CD4-positive, alpha-beta memory T cell (primary cell): ENCODE measurements at regions not wholly inside any gene's neighbourhood (a gene's known extent, or its start where the extent isn't known, plus 50 kb on each side); places are given as distances from the start of the nearest gene placed in this dataset.
A peak's percentile ranks its signal among the peaks of the same experiment; 100 is the strongest.

Source experiments
- CTCF ChIA-PET: fragments of 350-600 bp; sonication (Branson Sonifier 250); formaldehyde crosslinking; loops from one replicate; lab custom pipeline; 2021; ENCODE audit warnings: inconsistent platforms; ENCODE audit not compliant: partially characterized antibody; lab: Charles Lee
- POLR2A ChIA-PET: fragments of 350-600 bp; sonication (Branson Sonifier 250); formaldehyde crosslinking; loops from one replicate; lab custom pipeline; 2021; ENCODE audit not compliant: partially characterized antibody; lab: Charles Lee
- DNase-seq, 5 donors: peaks; one replicate each; pipeline versions ENCODE4 v3.0.0 to v3.0.0-alpha.2; 2020 to 2022; ENCODE audit warnings: mixed read lengths in 1 of 5
- H3K27ac ChIP-seq: one replicate; pipeline ENCODE4 v1.7.0; 2013; ENCODE audit warnings: low read depth, low read length
- H3K27me3 ChIP-seq: 2 replicates; pipeline ENCODE4 v1.7.0; 2013; ENCODE audit warnings: mild to moderate bottlenecking, low read length, moderate library complexity; ENCODE audit not compliant: insufficient read depth
- H3K36me3 ChIP-seq: 2 replicates; pipeline ENCODE4 v1.7.0; 2013; ENCODE audit warnings: mild to moderate bottlenecking, low read length, moderate library complexity; ENCODE audit not compliant: insufficient read depth
- H3K4me1 ChIP-seq: 2 replicates; pipeline ENCODE4 v1.7.0; 2013; ENCODE audit warnings: mild to moderate bottlenecking, low read length, moderate library complexity; ENCODE audit not compliant: insufficient read depth
- H3K4me3 ChIP-seq, 2 donors: one replicate each; pipeline ENCODE4 v1.7.0; 2013; ENCODE audit warnings: low read length in 2 of 2, mild to moderate bottlenecking in 1 of 2
- H3K9me3 ChIP-seq, 2 donors: one replicate each; pipeline ENCODE4 v1.7.0; 2013; ENCODE audit warnings: low read length in 2 of 2, control low read depth in 1 of 2; ENCODE audit not compliant: control insufficient read depth in 1 of 2
- H3K27ac Mint-ChIP-seq, 7 donors: one replicate each; pipeline ENCODE4 v1.8.0; 2020 to 2021; ENCODE audit warnings: mixed read lengths in 7 of 7, mild to moderate bottlenecking in 6 of 7, inconsistent platforms in 3 of 7, moderate library complexity in 3 of 7
- H3K27me3 Mint-ChIP-seq, 2 donors: one replicate each; pipeline ENCODE4 v1.8.0; 2020 to 2021; ENCODE audit warnings: mixed read lengths in 2 of 2
- H3K36me3 Mint-ChIP-seq, 2 donors: one replicate each; pipeline ENCODE4 v1.8.0; 2020 to 2021; ENCODE audit warnings: mixed read lengths in 2 of 2, inconsistent platforms in 1 of 2, mild to moderate bottlenecking in 1 of 2
- H3K4me1 Mint-ChIP-seq, 4 donors: one replicate each; pipeline ENCODE4 v1.8.0; 2020 to 2021; ENCODE audit warnings: mixed read lengths in 4 of 4, mild to moderate bottlenecking in 1 of 4
- H3K4me3 Mint-ChIP-seq, 8 donors: one replicate each; pipeline ENCODE4 v1.8.0; 2020 to 2021; ENCODE audit warnings: mixed read lengths in 8 of 8, mild to moderate bottlenecking in 7 of 8, moderate library complexity in 6 of 8, inconsistent platforms in 3 of 8
- H3K9me3 Mint-ChIP-seq, 8 donors: one replicate each; pipeline ENCODE4 v1.8.0; 2020 to 2021; ENCODE audit warnings: mixed read lengths in 8 of 8, mild to moderate bottlenecking in 5 of 8, inconsistent platforms in 3 of 8, moderate library complexity in 1 of 8
- intact Hi-C: fragments of 100-400 bp; cut with micrococcal nuclease; formaldehyde crosslinking; loops from one replicate; pipeline ENCODE4 v1.15.1; 2023

DNA sequence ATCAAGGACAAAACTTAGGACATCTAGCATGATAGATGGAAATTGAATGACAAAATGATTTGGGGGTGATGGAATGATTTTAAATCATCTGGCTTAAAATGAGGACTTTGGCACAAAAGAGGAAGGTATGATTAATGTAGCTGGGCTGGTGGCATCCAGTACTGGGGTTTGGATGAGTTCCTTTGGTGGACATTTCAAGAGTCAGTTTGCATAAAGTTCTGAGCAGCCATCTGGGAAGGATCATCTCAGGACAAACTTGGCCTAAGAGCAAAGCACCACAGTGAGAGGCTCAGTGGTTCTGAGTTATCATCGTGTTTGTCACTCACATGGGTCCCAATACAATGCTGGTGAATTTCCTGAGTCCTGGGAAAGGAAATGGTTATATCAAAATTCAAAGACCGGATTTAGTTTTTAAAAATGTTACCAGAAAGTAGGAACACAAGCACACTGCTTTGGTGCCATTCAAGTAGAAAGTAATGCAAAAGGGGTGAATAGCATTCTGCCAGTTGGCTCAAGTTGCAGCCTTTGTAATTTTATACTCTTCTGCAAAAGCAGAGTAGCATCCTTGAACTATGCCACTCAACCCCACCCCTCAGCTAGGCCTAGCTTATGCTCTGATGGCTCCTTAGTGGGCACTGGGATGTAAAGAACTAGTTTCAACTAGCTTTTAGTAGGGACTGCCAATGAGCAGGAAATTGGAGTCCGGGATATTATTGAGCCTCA is 219.0 kb downstream of the COG6 start:
- peaks cover 0 to 2% (median 0%) of the 10 kb centered on the region in 8 donors for H3K9me3 Mint-ChIP-seq
- ChIA-PET POLR2A (no interaction called here), CTCF (no interaction called here)
- no peak overlapping the region for H3K4me3 ChIP-seq
- H3K36me3 ChIP-seq, result no peaks in the 10 kb centered on the region
- H3K4me1 Mint-ChIP-seq, result peaks cover 0 to 8% (median 4%) of the 10 kb centered on the region in 4 donors
- no peaks in the 10 kb centered on the region for H3K4me1 ChIP-seq
- H3K36me3 Mint-ChIP-seq, result no peaks in the 10 kb centered on the region
- H3K27ac ChIP-seq, result no peak overlapping the region
- no peak for DNase-seq
- peaks cover 1 to 4% of the 10 kb centered on the region in 2 donors for H3K27me3 Mint-ChIP-seq
- H3K9me3 ChIP-seq, result no peaks in the 10 kb centered on the region
- intact Hi-C loops, result no loop called here
- H3K27me3 ChIP-seq, result no peaks in the 10 kb centered on the region
- peak overlapping the region in 1 of 7 donors; percentile 2 for H3K27ac Mint-ChIP-seq
- H3K4me3 Mint-ChIP-seq, result no peak overlapping the region

DNA sequence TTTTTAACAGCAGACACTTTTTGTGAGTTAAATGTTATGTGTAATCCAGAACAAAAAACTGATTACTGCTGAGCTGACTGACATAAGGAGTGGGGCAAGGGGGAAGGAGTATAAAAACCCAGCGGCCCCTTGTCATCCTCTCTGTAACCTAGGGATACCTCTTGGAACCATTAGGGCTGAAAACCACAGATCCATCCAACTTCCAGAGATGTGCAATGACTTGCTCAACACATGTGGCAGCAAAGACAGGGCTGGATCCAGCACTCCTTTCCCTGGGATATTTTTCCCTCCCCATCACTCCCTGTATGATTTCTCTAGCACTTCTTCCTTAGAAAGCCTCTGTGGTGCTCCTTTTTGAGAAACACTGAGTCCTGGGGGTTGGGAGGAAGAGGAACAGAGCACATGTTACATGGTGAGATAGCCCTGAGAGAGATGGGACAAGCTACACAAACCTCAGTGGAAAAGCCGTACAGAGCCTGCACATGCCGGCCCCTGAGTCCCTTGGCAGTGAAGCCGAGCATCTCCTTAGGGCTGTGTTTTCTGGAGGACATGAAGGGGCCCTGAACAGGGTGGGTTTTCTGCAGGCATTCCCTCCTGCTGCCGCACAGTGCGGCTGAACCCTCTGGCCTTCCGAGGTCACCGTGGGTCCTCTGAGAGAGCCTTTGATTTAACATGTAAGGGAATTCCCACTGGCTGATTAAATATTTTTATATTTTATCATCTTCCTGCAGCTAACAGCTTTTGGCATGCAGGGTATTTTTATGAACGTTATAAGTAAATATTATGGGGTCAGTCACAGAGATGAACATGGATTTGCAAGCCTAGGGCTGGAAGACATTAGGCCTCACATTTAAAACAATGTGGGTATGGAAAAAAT is 219.9 kb downstream of the COG6 start:
- Mint-ChIP-seq H3K36me3 (no peaks in the 10 kb centered on the region), H3K4me3 (no peak overlapping the region), H3K9me3 (peaks cover 0 to 2% (median 0%) of the 10 kb centered on the region in 8 donors), H3K27me3 (peaks cover 1 to 4% of the 10 kb centered on the region in 2 donors), H3K27ac (no peak overlapping the region), H3K4me1 (peaks cover 0 to 8% (median 4%) of the 10 kb centered on the region in 4 donors)
- no peaks in the 10 kb centered on the region for H3K27me3 ChIP-seq
- H3K9me3 ChIP-seq, result no peaks in the 10 kb centered on the region
- DNase-seq, result no peak
- POLR2A ChIA-PET, result no interaction called here
- H3K4me1 ChIP-seq, result no peaks in the 10 kb centered on the region
- no peak overlapping the region for H3K27ac ChIP-seq
- intact Hi-C loops, result no loop called here
- H3K36me3 ChIP-seq, result no peaks in the 10 kb centered on the region
- H3K4me3 ChIP-seq, result no peak overlapping the region
- CTCF ChIA-PET, result no interaction called here

DNA sequence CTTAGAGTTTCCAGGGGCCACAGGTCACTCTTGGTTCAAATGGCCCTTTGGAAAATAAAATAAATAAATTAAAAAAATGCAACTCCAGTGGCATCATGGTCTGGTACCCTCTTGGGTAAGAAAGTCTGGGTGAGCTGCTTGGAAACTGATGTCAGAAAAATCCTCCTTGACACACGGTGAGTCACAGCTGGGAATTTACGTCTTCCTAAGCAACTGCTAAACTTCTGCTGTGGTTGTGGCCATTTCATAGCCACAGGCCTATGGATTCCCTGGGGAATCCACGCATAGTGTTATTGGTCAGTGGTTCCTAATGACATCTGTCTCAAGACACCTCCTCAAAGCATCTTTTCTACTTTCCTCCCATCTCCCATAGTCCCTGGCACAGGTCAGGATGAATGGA is 220.8 kb downstream of the COG6 start:
- peaks cover 1 to 4% of the 10 kb centered on the region in 2 donors for H3K27me3 Mint-ChIP-seq
- Histone ChIP-seq H3K9me3 (no peaks in the 10 kb centered on the region), H3K27me3 (no peaks in the 10 kb centered on the region), H3K4me1 (no peaks in the 10 kb centered on the region), H3K4me3 (no peak overlapping the region), H3K27ac (no peak overlapping the region), H3K36me3 (no peaks in the 10 kb centered on the region)
- H3K4me3 Mint-ChIP-seq, result no peak overlapping the region
- CTCF ChIA-PET, result no interaction called here
- no peak for DNase-seq
- POLR2A ChIA-PET, result no interaction called here
- peaks cover 0 to 8% (median 4%) of the 10 kb centered on the region in 4 donors for H3K4me1 Mint-ChIP-seq
- H3K27ac Mint-ChIP-seq, result no peak overlapping the region
- peaks cover 0 to 3% (median 2%) of the 10 kb centered on the region in 8 donors for H3K9me3 Mint-ChIP-seq
- intact Hi-C loops, result no loop called here
- H3K36me3 Mint-ChIP-seq, result no peaks in the 10 kb centered on the region

DNA sequence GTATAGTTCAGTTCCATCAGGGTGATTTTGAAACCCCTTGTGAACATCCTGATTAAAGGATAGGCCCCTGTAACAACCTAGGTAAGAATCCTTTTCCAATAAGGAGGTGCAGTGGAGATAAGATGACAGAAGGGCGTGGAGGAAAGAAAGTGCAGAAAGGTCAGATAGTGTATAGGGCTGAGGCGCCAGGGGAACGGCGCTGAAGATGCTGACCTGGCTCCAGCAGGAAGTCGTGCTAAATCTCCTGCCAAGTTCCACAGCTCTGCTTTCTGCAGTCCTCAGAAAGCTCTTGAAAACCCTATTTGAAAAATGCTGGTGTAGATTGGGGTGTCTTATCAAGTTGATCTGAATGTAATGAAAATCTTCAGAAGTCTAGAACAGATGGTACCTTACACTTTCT is 221.7 kb downstream of the COG6 start:
- intact Hi-C loops, result no loop called here
- DNase-seq, result no peak
- H3K27me3 ChIP-seq, result no peaks in the 10 kb centered on the region
- no peaks in the 10 kb centered on the region for H3K4me1 ChIP-seq
- H3K36me3 Mint-ChIP-seq, result peaks cover 0 to 3% of the 10 kb centered on the region in 2 donors
- peak overlapping the region in 1 of 8 donors; percentile 56 for H3K4me3 Mint-ChIP-seq
- H3K27ac ChIP-seq, result no peak overlapping the region
- no peak overlapping the region for H3K27ac Mint-ChIP-seq
- H3K4me1 Mint-ChIP-seq, result peaks cover 0 to 8% (median 4%) of the 10 kb centered on the region in 4 donors
- H3K27me3 Mint-ChIP-seq, result peaks cover 1 to 4% of the 10 kb centered on the region in 2 donors
- CTCF ChIA-PET, result no interaction called here
- POLR2A ChIA-PET, result no interaction called here
- no peaks in the 10 kb centered on the region for H3K9me3 ChIP-seq
- peaks cover 0 to 12% (median 7%) of the 10 kb centered on the region in 8 donors for H3K9me3 Mint-ChIP-seq
- no peaks in the 10 kb centered on the region for H3K36me3 ChIP-seq
- no peak overlapping the region for H3K4me3 ChIP-seq

DNA sequence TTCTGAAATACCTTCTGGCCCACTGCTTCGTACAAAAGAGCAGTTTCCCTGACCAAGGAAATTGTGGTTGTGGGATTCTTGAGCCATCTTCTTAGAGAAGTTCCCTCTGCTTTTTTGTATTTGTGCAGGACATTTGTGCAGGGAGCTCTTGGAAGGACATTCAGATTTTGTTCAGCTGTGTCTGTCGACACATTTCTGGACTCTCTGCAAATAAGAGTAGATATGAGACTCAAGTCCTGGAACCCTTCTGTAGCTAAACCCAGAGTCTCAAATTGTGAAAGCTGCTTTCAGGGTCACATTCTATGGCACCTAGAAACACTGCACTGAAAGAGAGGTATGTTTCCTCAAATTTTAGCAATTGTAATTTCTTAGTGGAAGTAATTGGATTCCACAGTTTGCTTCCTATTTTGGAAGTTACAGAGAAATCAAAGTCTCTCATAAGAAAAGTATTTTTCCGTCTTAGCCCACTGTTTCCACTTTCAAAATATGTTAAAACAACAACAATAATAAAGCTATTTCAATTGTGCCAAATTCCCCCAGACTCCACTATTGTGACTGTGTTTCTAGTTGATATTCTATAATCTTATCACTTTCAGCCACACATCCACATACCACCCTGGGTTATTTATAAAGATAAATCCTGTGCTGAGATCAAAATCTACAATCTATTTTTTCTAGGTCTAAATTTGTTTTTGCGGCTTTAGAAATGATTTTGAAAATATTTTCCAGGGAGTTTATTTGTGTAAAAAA is 224.0 kb downstream of the COG6 start:
- Histone ChIP-seq H3K4me1 (no peaks in the 10 kb centered on the region), H3K36me3 (no peaks in the 10 kb centered on the region), H3K27me3 (no peaks in the 10 kb centered on the region), H3K9me3 (peaks cover 0 to 6% of the 10 kb centered on the region in 2 donors), H3K4me3 (no peak overlapping the region), H3K27ac (no peak overlapping the region)
- intact Hi-C loops, result no loop called here
- Mint-ChIP-seq H3K4me1 (peaks cover 0 to 8% (median 4%) of the 10 kb centered on the region in 4 donors), H3K27me3 (peaks cover 1 to 4% of the 10 kb centered on the region in 2 donors), H3K9me3 (peaks cover 3 to 34% (median 29%) of the 10 kb centered on the region in 8 donors), H3K36me3 (peaks cover 10 to 12% of the 10 kb centered on the region in 2 donors), H3K27ac (no peak overlapping the region), H3K4me3 (no peak overlapping the region)
- DNase-seq, result no peak
- ChIA-PET POLR2A (no interaction called here), CTCF (interaction anchor here (0.9 to 1.3 kb wide), 2 partner anchors 12 to 898 kb away, joined by 3 read pairs; no protein-coding TSS in a partner anchor)

DNA sequence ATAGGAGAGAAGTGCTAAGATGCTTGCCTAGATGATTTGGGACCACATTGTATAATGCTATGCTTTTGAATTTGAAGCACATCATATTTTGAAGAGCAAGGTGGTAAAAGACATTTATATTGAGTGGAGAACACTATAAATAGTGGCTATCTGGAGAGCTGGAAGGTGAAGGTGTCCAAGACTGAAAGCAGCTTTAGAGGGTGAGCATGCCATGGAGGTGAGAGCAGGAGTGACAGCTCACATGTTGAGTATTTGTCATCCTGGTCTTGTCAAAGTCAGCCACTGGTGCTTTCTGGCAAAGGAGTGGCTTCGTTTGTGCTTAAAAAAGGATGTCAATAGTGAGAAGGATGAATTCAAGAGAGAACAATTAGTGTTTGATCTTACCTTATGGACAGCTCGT is 225.9 kb downstream of the COG6 start:
- peaks cover 10 to 12% of the 10 kb centered on the region in 2 donors for H3K36me3 Mint-ChIP-seq
- no peak overlapping the region for H3K4me3 Mint-ChIP-seq
- ChIA-PET POLR2A (interaction anchor here (1.5 kb wide), 1 partner anchor 11 kb away, joined by 5 read pairs; no protein-coding TSS in a partner anchor), CTCF (interaction anchor here (1.1 kb wide), 1 partner anchor 61 kb away, joined by 4 read pairs; no protein-coding TSS in a partner anchor)
- H3K36me3 ChIP-seq, result no peaks in the 10 kb centered on the region
- intact Hi-C loops, result no loop called here
- peaks cover 0 to 8% (median 4%) of the 10 kb centered on the region in 4 donors for H3K4me1 Mint-ChIP-seq
- H3K27ac Mint-ChIP-seq, result no peak overlapping the region
- H3K27me3 ChIP-seq, result no peaks in the 10 kb centered on the region
- no peaks in the 10 kb centered on the region for H3K4me1 ChIP-seq
- H3K9me3 ChIP-seq, result peaks cover 0 to 6% of the 10 kb centered on the region in 2 donors
- no peak for DNase-seq
- H3K27me3 Mint-ChIP-seq, result peaks cover 1 to 4% of the 10 kb centered on the region in 2 donors
- H3K27ac ChIP-seq, result no peak overlapping the region
- H3K4me3 ChIP-seq, result no peak overlapping the region
- peaks cover 3 to 47% (median 39%) of the 10 kb centered on the region in 8 donors for H3K9me3 Mint-ChIP-seq
